ENCODE measurements at regions not wholly inside any gene's neighbourhood (a gene's known extent, or its start where the extent isn't known, plus 50 kb on each side); places are given as distances from the start of the nearest gene placed in this dataset.

DNA sequence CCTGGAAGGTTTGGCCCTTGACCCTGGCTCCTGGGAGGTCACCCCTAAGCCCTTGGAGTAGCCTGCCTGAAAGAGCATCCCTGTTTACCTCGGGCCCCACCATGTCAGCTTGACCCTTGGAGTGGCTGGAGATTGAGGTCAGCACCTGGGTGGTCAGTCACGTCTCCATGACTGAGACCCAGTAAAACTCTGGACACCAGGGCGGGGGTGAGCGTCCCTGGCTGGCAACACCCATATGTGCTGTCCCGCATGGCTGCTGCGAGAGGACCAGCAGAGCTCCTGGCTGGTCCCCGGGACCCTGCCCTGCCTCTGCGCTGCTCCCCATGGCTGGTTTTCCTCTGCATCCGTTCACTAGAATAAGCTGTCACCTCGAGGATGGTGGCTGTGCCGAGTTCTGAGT lies 91.2 kb downstream of the RBFOX3 start:
- no peak for TF ChIP-seq POLR2AphosphoS5 (IDR thresholded peaks at IDR 0.05)
- TF ChIP-seq, protein P1, sequence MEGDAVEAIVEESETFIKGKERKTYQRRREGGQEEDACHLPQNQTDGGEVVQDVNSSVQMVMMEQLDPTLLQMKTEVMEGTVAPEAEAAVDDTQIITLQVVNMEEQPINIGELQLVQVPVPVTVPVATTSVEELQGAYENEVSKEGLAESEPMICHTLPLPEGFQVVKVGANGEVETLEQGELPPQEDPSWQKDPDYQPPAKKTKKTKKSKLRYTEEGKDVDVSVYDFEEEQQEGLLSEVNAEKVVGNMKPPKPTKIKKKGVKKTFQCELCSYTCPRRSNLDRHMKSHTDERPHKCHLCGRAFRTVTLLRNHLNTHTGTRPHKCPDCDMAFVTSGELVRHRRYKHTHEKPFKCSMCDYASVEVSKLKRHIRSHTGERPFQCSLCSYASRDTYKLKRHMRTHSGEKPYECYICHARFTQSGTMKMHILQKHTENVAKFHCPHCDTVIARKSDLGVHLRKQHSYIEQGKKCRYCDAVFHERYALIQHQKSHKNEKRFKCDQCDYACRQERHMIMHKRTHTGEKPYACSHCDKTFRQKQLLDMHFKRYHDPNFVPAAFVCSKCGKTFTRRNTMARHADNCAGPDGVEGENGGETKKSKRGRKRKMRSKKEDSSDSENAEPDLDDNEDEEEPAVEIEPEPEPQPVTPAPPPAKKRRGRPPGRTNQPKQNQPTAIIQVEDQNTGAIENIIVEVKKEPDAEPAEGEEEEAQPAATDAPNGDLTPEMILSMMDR (IDR thresholded peaks at IDR 0.05), result no peak
- TF ChIP-seq POLR2A (IDR thresholded peaks at IDR 0.05), result no peak
- TF ChIP-seq EP300 (IDR thresholded peaks at IDR 0.05), result no peak
